Omental fat pad (tissue), 3 donors: ENCODE measurements at regions not wholly inside any gene's neighbourhood (a gene's known extent, or its start where the extent isn't known, plus 50 kb on each side); places are given as distances from the start of the nearest gene placed in this dataset.
A peak's percentile ranks its signal among the peaks of the same experiment; 100 is the strongest.

ENCODE experiments used
- ATAC-seq: fragments of 150-250 bp; one replicate; pipeline ENCODE4 v1.9.1; 2016; ENCODE audit warnings: mild to moderate bottlenecking, moderate library complexity; ENCODE audit not compliant: low FRiP score
- DNase-seq: peaks from one replicate; pipeline ENCODE4 v3.0.0-alpha.2; 2019; ENCODE audit warnings: low spot score
- CTCF ChIP-seq, 3 donors: fragments of 450-650 bp; IDR thresholded peaks; one replicate each; pipeline ENCODE4 v1.5.1; 2016 to 2017; ENCODE audit warnings: antibody characterized with exemption in 3 of 3, mild to moderate bottlenecking in 3 of 3, moderate library complexity in 2 of 3

DNA sequence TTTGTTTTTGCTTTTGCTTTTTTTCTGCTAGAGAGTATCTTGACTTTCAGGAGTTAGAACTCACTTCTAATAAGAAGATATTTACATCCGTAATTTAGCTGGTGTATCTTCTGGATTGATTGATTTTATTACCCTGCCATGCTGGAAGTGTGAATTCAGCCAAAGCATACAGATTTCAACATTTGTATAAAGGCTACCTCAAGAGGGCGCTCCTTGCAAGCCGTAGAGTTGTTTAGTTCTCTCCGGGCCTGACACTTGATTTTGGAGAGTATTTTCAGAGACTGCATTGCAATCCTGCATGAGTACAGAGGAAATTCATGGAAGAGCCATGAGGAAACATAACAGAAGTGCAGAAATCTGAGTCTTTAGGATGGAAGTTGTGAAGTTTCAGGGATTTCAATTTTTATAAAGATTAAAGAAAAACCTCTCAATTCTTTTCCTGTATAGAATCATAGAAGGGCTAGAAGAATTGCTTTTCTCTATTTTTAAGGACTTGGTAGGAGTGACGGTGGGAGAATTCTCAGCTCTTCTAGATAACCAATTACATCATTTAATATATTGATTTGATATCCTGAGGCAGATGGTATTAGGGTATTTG lies 66.7 kb upstream of the TIAM2 start:
- ATAC-seq: no peak
- peak; percentile 28 for DNase-seq
- no peak for TF ChIP-seq CTCF (IDR thresholded peaks at IDR 0.05)

DNA sequence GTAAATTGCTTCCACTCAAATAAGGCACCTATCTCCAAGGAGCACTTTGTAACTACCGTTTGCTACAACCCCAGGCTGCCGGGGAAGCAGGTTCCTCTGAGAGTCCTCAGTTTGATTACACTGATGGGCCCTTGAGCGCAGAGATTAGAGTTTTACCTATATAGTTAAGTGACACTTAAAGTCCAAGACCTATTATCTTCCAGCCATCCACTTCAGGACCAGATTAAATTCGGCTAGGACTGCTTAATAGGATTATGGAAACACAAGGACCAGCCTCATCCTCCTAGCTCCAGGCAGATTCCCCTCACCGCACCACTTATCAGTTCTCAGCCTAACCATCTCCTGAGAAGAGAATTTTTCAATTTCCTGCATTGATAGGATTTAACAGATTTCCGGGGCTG lies 64.7 kb upstream of the TIAM2 start:
- DNase-seq (no peak), ATAC-seq (no peak)
- TF ChIP-seq CTCF (IDR thresholded peaks at IDR 0.05): no peak

- no peak for TF ChIP-seq CTCF (IDR thresholded peaks at IDR 0.05)
- ATAC-seq (no peak), DNase-seq (no peak)
Measured at GRCh38 chr6:154931711-154932424, 63.2 kb upstream of the TIAM2 start.

DNA sequence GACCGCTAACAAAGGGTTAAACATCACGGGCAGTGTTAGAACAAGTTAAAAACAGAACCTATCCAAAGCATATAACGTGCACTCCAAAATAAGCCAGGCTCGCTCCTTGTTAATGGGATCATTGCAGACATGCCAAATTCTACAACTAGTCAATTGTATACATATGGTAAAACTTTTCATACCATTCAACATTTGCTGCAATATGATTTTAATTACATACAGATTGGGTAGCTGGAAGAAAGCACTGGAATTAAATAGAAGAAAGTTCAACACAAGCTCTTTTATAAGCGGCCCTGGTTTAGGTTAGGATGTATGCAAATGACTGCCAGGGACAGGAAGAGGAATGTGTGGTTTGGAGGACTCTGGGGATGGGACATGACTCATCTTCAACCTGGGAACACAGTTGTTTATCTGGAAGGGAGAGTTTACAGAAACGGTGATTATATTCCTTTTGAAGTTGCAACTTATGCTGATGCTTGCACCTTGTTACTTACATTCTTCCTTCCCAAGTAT lies 62.5 kb upstream of the TIAM2 start:
- DNase-seq (no peak), ATAC-seq (no peak)
- no peak for TF ChIP-seq CTCF (IDR thresholded peaks at IDR 0.05)

DNA sequence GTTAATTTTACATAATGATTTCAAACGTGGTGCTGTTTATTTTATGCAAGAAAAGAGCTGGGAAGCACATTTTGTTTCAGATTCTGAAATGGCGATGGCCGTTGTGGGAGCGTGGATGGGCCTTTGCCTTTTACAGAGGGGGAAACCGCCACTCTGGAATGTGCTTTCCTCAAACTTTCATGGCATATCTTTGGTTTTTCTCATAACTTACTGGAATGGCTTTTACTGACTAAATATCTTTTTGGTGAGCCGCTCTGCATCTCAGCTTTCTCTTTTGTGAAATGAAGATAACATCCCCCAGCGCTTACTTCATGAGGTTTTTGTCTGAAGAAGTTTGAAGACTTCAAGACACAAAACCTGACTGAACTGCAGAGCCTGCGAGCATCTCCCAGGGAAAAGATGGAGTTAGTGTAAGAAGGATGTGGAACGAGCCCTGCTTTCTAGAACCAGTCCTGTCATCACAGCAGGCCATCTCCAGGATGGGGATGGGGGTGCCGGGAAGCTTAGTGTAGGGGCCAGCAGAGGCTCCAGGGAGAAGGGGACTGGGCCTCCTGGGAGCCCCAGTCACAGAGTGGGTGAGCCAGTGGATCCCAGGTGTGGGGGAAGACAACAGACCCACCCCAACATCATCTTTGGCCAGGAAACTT lies 61.8 kb upstream of the TIAM2 start:
- no peak for TF ChIP-seq CTCF (IDR thresholded peaks at IDR 0.05)
- ATAC-seq (no peak), DNase-seq (no peak)

- ATAC-seq: no peak
- TF ChIP-seq CTCF (IDR thresholded peaks at IDR 0.05): no peak
- DNase-seq: no peak
Measured at GRCh38 chr6:154937306-154938220, 57.6 kb upstream of the TIAM2 start.
